Upper lobe of left lung (tissue), 4 donors: ENCODE measurements at regions not wholly inside any gene's neighbourhood (a gene's known extent, or its start where the extent isn't known, plus 50 kb on each side); places are given as distances from the start of the nearest gene placed in this dataset.

Experiments
- CTCF ChIP-seq, 6 experiments: fragments of 450-650 bp in 4 of 6; fragments of 200-600 bp in 2 of 6; sonication (generic) in 2 of 6; IDR thresholded peaks; one replicate each; pipeline ENCODE4 v1.5.1; 2016 to 2019; ENCODE audit warnings: antibody characterized with exemption in 6 of 6
- POLR2AphosphoS5 ChIP-seq, 2 donors: sonication (generic); formaldehyde crosslinking; IDR thresholded peaks; one replicate each; pipeline ENCODE4 v1.5.1; 2017; ENCODE audit warnings: antibody characterized with exemption in 2 of 2

GRCh38 chr1:235017719-235018118, 110.9 kb downstream of the TOMM20 start:
- no peak for TF ChIP-seq CTCF (IDR thresholded peaks at IDR 0.05)
- TF ChIP-seq POLR2AphosphoS5 (IDR thresholded peaks at IDR 0.05) = no peak
